GM12891 (cell line): ENCODE measurements at regions not wholly inside any gene's neighbourhood (a gene's known extent, or its start where the extent isn't known, plus 50 kb on each side); places are given as distances from the start of the nearest gene placed in this dataset.

Experiments used
- POLR2A ChIP-seq: IDR thresholded peaks from 2 replicates; pipeline ENCODE4 v1.6.1; 2011; ENCODE audit warnings: low read depth, low read length, control low read depth
- POLR2AphosphoS5 ChIP-seq: IDR thresholded peaks from 2 replicates; pipeline ENCODE4 v1.6.1; 2011; ENCODE audit warnings: low read depth, low read length, control low read depth
- TAF1 ChIP-seq: IDR thresholded peaks from 2 replicates; pipeline ENCODE4 v1.6.1; 2011; ENCODE audit warnings: low read depth, low read length, control low read depth

- TF ChIP-seq POLR2A (no peak), POLR2AphosphoS5 (no peak), TAF1 (no peak)
These were observed 703.2 kb upstream of the FSHR start for GRCh38 chr2:49857371-49858112.
